Adrenal gland (tissue), 9 donors: ENCODE measurements at regions not wholly inside any gene's neighbourhood (a gene's known extent, or its start where the extent isn't known, plus 50 kb on each side); places are given as distances from the start of the nearest gene placed in this dataset.

Experiments used
- DNase-seq, 7 donors: peaks; one replicate each; pipeline ENCODE4 v3.0.0-alpha.2; 2019 to 2020
- H3K27ac ChIP-seq, 5 donors: fragments of 200-600 bp; sonication (generic) in 4 of 5; 1 replicate in 3 of 5; 2 replicates in 2 of 5; pipeline versions ENCODE4 v1.5.1 to v1.8.0; 2016 to 2020; ENCODE audit warnings: mild to moderate bottlenecking in 1 of 5
- H3K27me3 ChIP-seq: fragments of 200-600 bp; 2 replicates; pipeline ENCODE4 v1.8.0; 2021
- H3K36me3 ChIP-seq, 2 donors: fragments of 200-600 bp; replicated peaks in 1 of 2; 1 replicate in 1 of 2; 2 replicates in 1 of 2; pipeline versions ENCODE4 v1.5.1 to v1.8.0; 2018 to 2022
- H3K4me1 ChIP-seq, 2 donors: fragments of 200-600 bp; replicated peaks in 1 of 2; 1 replicate in 1 of 2; 2 replicates in 1 of 2; pipeline versions ENCODE4 v1.5.1 to v1.8.0; 2018 to 2021
- H3K4me3 ChIP-seq, 4 donors: fragments of 200-600 bp; sonication (generic) in 3 of 4; one replicate each; pipeline ENCODE4 v1.5.1; 2016 to 2018
- H3K9me3 ChIP-seq, 3 donors: fragments of 200-600 bp; sonication (generic) in 1 of 3; replicated peaks in 1 of 3; 1 replicate in 2 of 3; 2 replicates in 1 of 3; pipeline versions ENCODE4 v1.5.1 to v1.8.0; 2016 to 2021
- POLR2A ChIP-seq, 2 donors: fragments of 450-650 bp; IDR thresholded peaks; one replicate each; pipeline ENCODE4 v1.6.1; 2017; ENCODE audit warnings: antibody characterized with exemption in 2 of 2, mild to moderate bottlenecking in 2 of 2, moderate library complexity in 1 of 2
- WGBS, 4 donors: extraction: QIAGEN DNeasy Blood & Tissue Kit in 2 of 4; methylation state at CpG; one replicate each; pipeline versions ENCODE4 v1.1.5 to v1.1.7; 2013 to 2017; 5-methylcytosine and 5-hydroxymethylcytosine counted together
- intact Hi-C, 2 donors: fragments of 100-400 bp; cut with DNase I; formaldehyde crosslinking; loops; one replicate each; pipeline versions ENCODE4 v1.14.1 to v1.15.0; 2022 to 2023
- TF ChIP-seq, protein P1 (sequence below), 6 experiments: fragments of 450-650 bp in 4 of 6; fragments of 200-600 bp in 2 of 6; sonication (generic) in 1 of 6; IDR thresholded peaks; 1 replicate in 5 of 6; 2 replicates in 1 of 6; pipeline versions ENCODE4 v1.5.1 to v1.8.0; 2016 to 2021; ENCODE audit warnings: antibody characterized with exemption in 6 of 6, mild to moderate bottlenecking in 2 of 6, moderate library complexity in 1 of 6
- donor health status: healthy with polysubstance abuse.
- donor health status: Bipolar disorder and iron deficiency.
- donor health status: DM: yes; HTN: yes; CAD: no.
- donor health status: DM: no; HTN: no; CAD: no.
- donor health status: DM: no; HTN: no; CAD: no.

DNA sequence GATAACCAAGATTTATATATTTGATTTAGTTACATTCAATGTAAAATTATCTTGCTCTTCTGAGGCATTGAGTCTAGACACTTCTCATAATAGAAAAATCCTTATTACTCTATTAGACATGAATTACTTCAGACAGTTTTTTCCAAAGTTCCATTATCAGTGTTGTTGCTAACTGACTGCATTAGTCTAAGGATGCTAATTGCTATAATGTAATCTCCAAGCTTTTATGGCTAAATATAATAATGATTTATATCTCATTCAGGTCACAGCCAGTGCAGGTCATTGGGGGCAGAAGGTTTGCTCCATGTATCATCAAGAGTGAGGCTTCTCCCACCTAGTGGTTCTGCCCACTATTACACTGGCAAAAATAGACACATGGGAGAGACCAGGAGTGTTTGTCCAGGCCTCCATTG, 377.2 kb upstream of the DDI1 start:
- Histone ChIP-seq H3K36me3 (no peaks in the 10 kb centered on the region), H3K4me3 (no peak overlapping the region), H3K27me3 (no peaks in the 10 kb centered on the region), H3K9me3 (no peaks in the 10 kb centered on the region), H3K4me1 (no peaks in the 10 kb centered on the region), H3K27ac (no peak overlapping the region)
- no peak for TF ChIP-seq POLR2A (IDR thresholded peaks at IDR 0.05)
- TF ChIP-seq, protein P1, sequence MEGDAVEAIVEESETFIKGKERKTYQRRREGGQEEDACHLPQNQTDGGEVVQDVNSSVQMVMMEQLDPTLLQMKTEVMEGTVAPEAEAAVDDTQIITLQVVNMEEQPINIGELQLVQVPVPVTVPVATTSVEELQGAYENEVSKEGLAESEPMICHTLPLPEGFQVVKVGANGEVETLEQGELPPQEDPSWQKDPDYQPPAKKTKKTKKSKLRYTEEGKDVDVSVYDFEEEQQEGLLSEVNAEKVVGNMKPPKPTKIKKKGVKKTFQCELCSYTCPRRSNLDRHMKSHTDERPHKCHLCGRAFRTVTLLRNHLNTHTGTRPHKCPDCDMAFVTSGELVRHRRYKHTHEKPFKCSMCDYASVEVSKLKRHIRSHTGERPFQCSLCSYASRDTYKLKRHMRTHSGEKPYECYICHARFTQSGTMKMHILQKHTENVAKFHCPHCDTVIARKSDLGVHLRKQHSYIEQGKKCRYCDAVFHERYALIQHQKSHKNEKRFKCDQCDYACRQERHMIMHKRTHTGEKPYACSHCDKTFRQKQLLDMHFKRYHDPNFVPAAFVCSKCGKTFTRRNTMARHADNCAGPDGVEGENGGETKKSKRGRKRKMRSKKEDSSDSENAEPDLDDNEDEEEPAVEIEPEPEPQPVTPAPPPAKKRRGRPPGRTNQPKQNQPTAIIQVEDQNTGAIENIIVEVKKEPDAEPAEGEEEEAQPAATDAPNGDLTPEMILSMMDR (IDR thresholded peaks at IDR 0.05) = no peak
- no peak for DNase-seq
- intact Hi-C loops = no loop called here

DNA sequence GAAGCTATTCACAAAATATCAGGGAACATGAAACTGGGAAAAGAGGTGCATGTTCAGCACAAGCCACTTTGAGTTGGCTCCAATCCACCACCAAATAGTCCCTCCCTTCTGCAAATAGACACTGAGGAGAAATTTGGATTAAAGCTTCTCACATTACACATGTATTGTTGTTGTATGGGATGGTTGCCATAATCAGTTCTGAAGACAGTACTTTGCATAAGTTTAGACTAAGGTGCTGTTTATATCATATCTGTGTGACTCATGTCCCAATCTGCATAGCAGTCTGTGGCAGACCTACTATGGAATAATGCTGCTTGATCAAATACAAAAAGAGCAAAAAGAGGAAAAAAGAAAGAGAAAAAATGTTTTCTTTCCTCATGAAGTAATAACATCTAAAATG, 376.7 kb upstream of the DDI1 start:
- intact Hi-C loops = no loop called here
- DNase-seq = no peak
- Histone ChIP-seq H3K36me3 (no peaks in the 10 kb centered on the region), H3K4me1 (no peaks in the 10 kb centered on the region), H3K27ac (no peak overlapping the region), H3K9me3 (no peaks in the 10 kb centered on the region), H3K4me3 (no peak overlapping the region), H3K27me3 (no peaks in the 10 kb centered on the region)
- no peak for TF ChIP-seq POLR2A (IDR thresholded peaks at IDR 0.05)
- TF ChIP-seq, protein P1 (IDR thresholded peaks at IDR 0.05) = no peak

DNA sequence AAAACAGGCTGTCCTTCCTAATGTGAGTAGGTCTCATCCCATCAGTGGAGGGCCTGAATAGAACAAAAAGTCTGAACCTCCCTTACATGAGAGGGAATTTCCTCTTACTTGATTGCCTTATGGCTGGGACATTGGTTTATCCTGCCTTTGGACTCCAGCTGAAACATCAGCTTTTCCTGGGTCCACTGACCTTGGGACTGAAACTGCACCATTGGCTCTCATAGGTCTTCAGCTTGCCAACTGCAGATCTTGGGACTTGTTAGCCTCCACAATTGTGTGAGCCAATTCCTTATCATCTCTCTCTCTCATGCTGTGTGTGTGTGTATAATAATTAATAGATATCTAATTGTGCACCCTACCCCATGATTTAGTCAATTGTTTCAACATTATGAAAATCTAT, 375.3 kb upstream of the DDI1 start:
- no peak for TF ChIP-seq POLR2A (IDR thresholded peaks at IDR 0.05)
- TF ChIP-seq, protein P1 (IDR thresholded peaks at IDR 0.05) = no peak
- no peaks in the 10 kb centered on the region for H3K27me3 ChIP-seq

DNA sequence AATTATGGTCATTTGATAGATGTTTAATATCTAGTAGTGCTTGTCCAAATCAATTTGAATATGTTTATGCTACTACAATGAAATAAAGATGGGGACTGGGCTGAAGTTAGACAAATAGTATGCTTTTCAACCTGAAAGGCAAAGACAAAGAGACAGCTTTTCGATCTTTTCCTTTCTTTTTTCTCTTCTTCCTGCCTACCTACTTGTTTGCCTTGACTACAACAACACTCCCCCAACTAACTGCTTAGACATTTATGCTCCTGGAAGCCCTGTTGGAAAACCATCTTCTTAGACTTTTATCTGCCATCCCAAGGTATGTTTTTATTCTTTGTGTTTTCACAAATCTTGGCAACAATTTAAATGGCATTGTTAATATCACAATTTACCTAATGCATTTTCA, 374.4 kb upstream of the DDI1 start:
- Histone ChIP-seq H3K4me1 (no peaks in the 10 kb centered on the region), H3K4me3 (no peak overlapping the region), H3K36me3 (no peaks in the 10 kb centered on the region), H3K27me3 (no peaks in the 10 kb centered on the region), H3K27ac (no peak overlapping the region), H3K9me3 (no peaks in the 10 kb centered on the region)
- intact Hi-C loops = no loop called here
- no peak for DNase-seq
- 0 to 28% (median 0%) methylated on average over 1 of the region's 1 CpG for WGBS, 4 donors
- TF ChIP-seq POLR2A (IDR thresholded peaks at IDR 0.05) = no peak
- TF ChIP-seq, protein P1 (IDR thresholded peaks at IDR 0.05) = no peak

More for the DNA sequence above, 375.3 kb upstream of the DDI1 start:
- Histone ChIP-seq H3K4me1 (no peaks in the 10 kb centered on the region), H3K27ac (no peak overlapping the region), H3K9me3 (no peaks in the 10 kb centered on the region), H3K36me3 (no peaks in the 10 kb centered on the region), H3K4me3 (no peak overlapping the region)
- no peak for DNase-seq
- intact Hi-C loops = no loop called here
